Neural progenitor cell (in vitro differentiated cells): ENCODE measurements at regions not wholly inside any gene's neighbourhood (a gene's known extent, or its start where the extent isn't known, plus 50 kb on each side); places are given as distances from the start of the nearest gene placed in this dataset.
A peak's percentile ranks its signal among the peaks of the same experiment; 100 is the strongest.

ENCODE experiments used
- DNase-seq: peaks from one replicate; pipeline ENCODE4 v3.0.0-alpha.2; 2016; ENCODE audit warnings: low spot score
- H2AFZ ChIP-seq: fragments of 200-600 bp; sonication (generic); replicated peaks from 2 replicates; pipeline ENCODE4 v1.6.1; 2016; ENCODE audit warnings: antibody characterized with exemption
- H3F3A ChIP-seq: fragments of 200-600 bp; sonication (generic); 2 replicates; pipeline ENCODE4 v1.6.1; 2016; ENCODE audit warnings: antibody characterized with exemption, low read depth
- H3K27ac ChIP-seq: fragments of 200-600 bp; sonication (generic); 2 replicates; pipeline ENCODE4 v1.5.1; 2016; ENCODE audit warnings: mild to moderate bottlenecking
- H3K27me3 ChIP-seq: fragments of 200-600 bp; sonication (generic); 2 replicates; pipeline ENCODE4 v1.6.1; 2016; ENCODE audit warnings: mild to moderate bottlenecking, moderate library complexity
- H3K36me3 ChIP-seq: fragments of 200-600 bp; sonication (generic); 2 replicates; pipeline ENCODE4 v1.5.1; 2016
- H3K4me1 ChIP-seq: fragments of 200-600 bp; sonication (generic); 2 replicates; pipeline ENCODE4 v1.6.1; 2016; ENCODE audit warnings: mixed run types
- H3K4me2 ChIP-seq: fragments of 200-600 bp; sonication (generic); 2 replicates; pipeline ENCODE4 v1.6.1; 2016
- H3K4me3 ChIP-seq: fragments of 200-600 bp; sonication (generic); 2 replicates; pipeline ENCODE4 v1.5.1; 2016
- H3K79me2 ChIP-seq: fragments of 200-600 bp; sonication (generic); 2 replicates; pipeline ENCODE4 v1.6.1; 2016; ENCODE audit warnings: low read depth
- H3K9ac ChIP-seq: fragments of 200-600 bp; sonication (generic); 2 replicates; pipeline ENCODE4 v1.6.1; 2016
- H3K9me3 ChIP-seq: fragments of 200-600 bp; sonication (generic); 2 replicates; pipeline ENCODE4 v1.5.1; 2016; ENCODE audit warnings: low read depth
- H4K20me1 ChIP-seq: fragments of 200-600 bp; sonication (generic); 2 replicates; pipeline ENCODE4 v1.6.1; 2016; ENCODE audit warnings: low read depth
- H3K27ac Mint-ChIP-seq: 3 replicates; pipeline ENCODE4 v1.8.0; 2021; ENCODE audit warnings: mixed read lengths
- H3K27me3 Mint-ChIP-seq: 2 replicates; pipeline ENCODE4 v1.8.0; 2022; ENCODE audit warnings: low read depth, mild to moderate bottlenecking, inconsistent platforms, moderate library complexity, mixed read lengths; ENCODE audit not compliant: insufficient read depth
- H3K36me3 Mint-ChIP-seq: 3 replicates; pipeline ENCODE4 v1.8.0; 2021; ENCODE audit warnings: mixed read lengths
- H3K4me1 Mint-ChIP-seq: 3 replicates; pipeline ENCODE4 v1.8.0; 2021; ENCODE audit warnings: mixed read lengths
- H3K4me3 Mint-ChIP-seq: 3 replicates; pipeline ENCODE4 v1.8.0; 2021; ENCODE audit warnings: mild to moderate bottlenecking, moderate library complexity, mixed read lengths
- H3K9me3 Mint-ChIP-seq: 3 replicates; pipeline ENCODE4 v1.8.0; 2020; ENCODE audit warnings: mixed read lengths
- EZH2 ChIP-seq: fragments of 200-600 bp; sonication (generic); IDR thresholded peaks from 2 replicates; pipeline ENCODE4 v1.6.1; 2017; ENCODE audit warnings: antibody characterized with exemption, mild to moderate bottlenecking, moderate library complexity
- EZH2phosphoT487 ChIP-seq: fragments of 200-600 bp; sonication (generic); IDR thresholded peaks from 2 replicates; pipeline ENCODE4 v1.6.1; 2017; ENCODE audit warnings: antibody characterized with exemption
- TF ChIP-seq, protein P1 (sequence below): fragments of 200-600 bp; sonication (generic); IDR thresholded peaks from 2 replicates; pipeline ENCODE4 v1.5.1; 2017; ENCODE audit warnings: antibody characterized with exemption, mild to moderate bottlenecking

DNA sequence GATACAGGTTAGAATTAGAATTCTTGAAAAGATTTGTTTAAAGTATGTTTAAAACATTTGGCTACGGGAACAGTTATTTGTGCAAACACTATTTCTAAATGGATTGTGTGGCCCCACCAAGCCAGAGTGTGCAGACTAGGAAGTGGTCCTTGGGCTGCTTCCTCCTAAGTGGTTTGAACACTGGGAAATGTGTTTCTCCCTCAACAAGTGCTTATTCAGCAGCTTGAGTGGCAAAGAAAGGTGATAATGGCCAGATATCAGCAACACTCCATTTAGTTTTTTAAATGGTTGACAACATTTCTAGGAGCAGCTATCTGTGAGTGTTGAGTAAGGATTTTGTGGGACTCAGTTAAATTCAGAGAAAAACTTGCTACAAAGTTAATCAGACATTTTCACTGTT is 141.4 kb upstream of the LNX1 start:
- Histone ChIP-seq H3K79me2 (no peaks in the 10 kb centered on the region), H2AFZ (peak overlapping the region; percentile 33), H3K9me3 (no peaks in the 10 kb centered on the region), H3K4me2 (no peak overlapping the region), H3K36me3 (no peaks in the 10 kb centered on the region), H3F3A (no peaks in the 10 kb centered on the region), H3K4me1 (no peaks in the 10 kb centered on the region), H3K4me3 (no peak overlapping the region), H3K27ac (no peak overlapping the region), H3K27me3 (no peaks in the 10 kb centered on the region), H4K20me1 (no peaks in the 10 kb centered on the region), H3K9ac (no peak overlapping the region)
- H3K4me3 Mint-ChIP-seq, result no peak overlapping the region
- no peak overlapping the region for H3K27ac Mint-ChIP-seq
- no peaks in the 10 kb centered on the region for H3K36me3 Mint-ChIP-seq
- peaks cover 2% of the 10 kb centered on the region for H3K27me3 Mint-ChIP-seq
- no peak for DNase-seq
- H3K9me3 Mint-ChIP-seq, result no peaks in the 10 kb centered on the region
- no peaks in the 10 kb centered on the region for H3K4me1 Mint-ChIP-seq
- TF ChIP-seq EZH2 (no peak), EZH2phosphoT487 (no peak)
- TF ChIP-seq, protein P1, sequence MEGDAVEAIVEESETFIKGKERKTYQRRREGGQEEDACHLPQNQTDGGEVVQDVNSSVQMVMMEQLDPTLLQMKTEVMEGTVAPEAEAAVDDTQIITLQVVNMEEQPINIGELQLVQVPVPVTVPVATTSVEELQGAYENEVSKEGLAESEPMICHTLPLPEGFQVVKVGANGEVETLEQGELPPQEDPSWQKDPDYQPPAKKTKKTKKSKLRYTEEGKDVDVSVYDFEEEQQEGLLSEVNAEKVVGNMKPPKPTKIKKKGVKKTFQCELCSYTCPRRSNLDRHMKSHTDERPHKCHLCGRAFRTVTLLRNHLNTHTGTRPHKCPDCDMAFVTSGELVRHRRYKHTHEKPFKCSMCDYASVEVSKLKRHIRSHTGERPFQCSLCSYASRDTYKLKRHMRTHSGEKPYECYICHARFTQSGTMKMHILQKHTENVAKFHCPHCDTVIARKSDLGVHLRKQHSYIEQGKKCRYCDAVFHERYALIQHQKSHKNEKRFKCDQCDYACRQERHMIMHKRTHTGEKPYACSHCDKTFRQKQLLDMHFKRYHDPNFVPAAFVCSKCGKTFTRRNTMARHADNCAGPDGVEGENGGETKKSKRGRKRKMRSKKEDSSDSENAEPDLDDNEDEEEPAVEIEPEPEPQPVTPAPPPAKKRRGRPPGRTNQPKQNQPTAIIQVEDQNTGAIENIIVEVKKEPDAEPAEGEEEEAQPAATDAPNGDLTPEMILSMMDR, result no peak

- no peaks in the 10 kb centered on the region for H3K36me3 ChIP-seq
- TF ChIP-seq, protein P1, result no peak
- TF ChIP-seq EZH2phosphoT487 (no peak), EZH2 (no peak)
- H3K4me2 ChIP-seq, result no peak overlapping the region
- H3K4me3 ChIP-seq, result no peak overlapping the region
- Mint-ChIP-seq H3K4me3 (no peak overlapping the region), H3K27ac (no peak overlapping the region), H3K27me3 (peaks cover 2% of the 10 kb centered on the region), H3K36me3 (no peaks in the 10 kb centered on the region), H3K4me1 (no peaks in the 10 kb centered on the region), H3K9me3 (no peaks in the 10 kb centered on the region)
- H3F3A ChIP-seq, result no peaks in the 10 kb centered on the region
- H3K79me2 ChIP-seq, result no peaks in the 10 kb centered on the region
- H3K27me3 ChIP-seq, result no peaks in the 10 kb centered on the region
- H3K4me1 ChIP-seq, result no peaks in the 10 kb centered on the region
- no peaks in the 10 kb centered on the region for H3K9me3 ChIP-seq
- no peaks in the 10 kb centered on the region for H4K20me1 ChIP-seq
- no peak for DNase-seq
- no peak overlapping the region for H2AFZ ChIP-seq
- H3K27ac ChIP-seq, result no peak overlapping the region
- no peak overlapping the region for H3K9ac ChIP-seq
Observed at GRCh38 chr4:53730031-53730805, 138.9 kb upstream of the LNX1 start.

GRCh38 chr4:53722110-53722509 is 130.8 kb upstream of the LNX1 start:
- no peaks in the 10 kb centered on the region for H3K27me3 ChIP-seq
- H3K4me3 ChIP-seq, result no peak overlapping the region
- H3K4me3 Mint-ChIP-seq, result no peak overlapping the region
- H3K4me2 ChIP-seq, result no peak overlapping the region
- no peaks in the 10 kb centered on the region for H4K20me1 ChIP-seq
- peaks cover 2% of the 10 kb centered on the region for H3K27me3 Mint-ChIP-seq
- no peaks in the 10 kb centered on the region for H3K9me3 ChIP-seq
- no peak overlapping the region for H3K27ac ChIP-seq
- H3K79me2 ChIP-seq, result no peaks in the 10 kb centered on the region
- TF ChIP-seq EZH2phosphoT487, result no peak
- H3K36me3 Mint-ChIP-seq, result no peaks in the 10 kb centered on the region
- no peak for DNase-seq
- no peaks in the 10 kb centered on the region for H3K4me1 ChIP-seq
- H3K9ac ChIP-seq, result no peak overlapping the region
- no peaks in the 10 kb centered on the region for H3K36me3 ChIP-seq
- H2AFZ ChIP-seq, result no peak overlapping the region
- H3K9me3 Mint-ChIP-seq, result no peaks in the 10 kb centered on the region
- no peaks in the 10 kb centered on the region for H3F3A ChIP-seq
- H3K27ac Mint-ChIP-seq, result no peak overlapping the region
- no peaks in the 10 kb centered on the region for H3K4me1 Mint-ChIP-seq

DNA sequence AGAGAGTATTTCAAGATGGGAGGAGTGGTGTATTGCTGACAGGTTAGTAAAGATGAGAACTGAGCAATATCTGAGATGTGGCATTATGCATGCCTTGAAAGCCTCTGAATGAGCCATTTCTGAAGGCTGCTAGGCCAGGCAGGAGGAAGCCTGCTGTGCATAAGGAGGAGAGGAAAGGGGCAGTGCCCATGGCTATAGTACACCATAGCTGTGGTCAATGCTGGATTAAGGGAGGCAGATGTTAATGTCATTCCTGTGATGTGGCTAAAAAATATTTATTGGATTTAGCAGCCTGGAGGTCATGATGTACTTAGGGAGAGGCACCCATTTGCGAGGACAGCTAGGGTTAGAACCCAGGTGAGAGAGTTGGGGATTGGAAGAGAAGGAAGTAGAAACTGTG is 130.0 kb upstream of the LNX1 start:
- no peak for DNase-seq
- no peaks in the 10 kb centered on the region for H3K36me3 ChIP-seq
- no peak overlapping the region for H3K9ac ChIP-seq
- no peaks in the 10 kb centered on the region for H4K20me1 ChIP-seq
- no peak overlapping the region for H3K4me3 ChIP-seq
- no peak for TF ChIP-seq EZH2
- TF ChIP-seq, protein P1, result no peak
- no peak for TF ChIP-seq EZH2phosphoT487
- no peaks in the 10 kb centered on the region for H3K79me2 ChIP-seq
- no peaks in the 10 kb centered on the region for H3K4me1 Mint-ChIP-seq
- no peaks in the 10 kb centered on the region for H3F3A ChIP-seq
- no peaks in the 10 kb centered on the region for H3K9me3 Mint-ChIP-seq
- peaks cover 2% of the 10 kb centered on the region for H3K27me3 Mint-ChIP-seq
- H3K4me1 ChIP-seq, result no peaks in the 10 kb centered on the region
- no peak overlapping the region for H3K27ac ChIP-seq
- H2AFZ ChIP-seq, result no peak overlapping the region
- H3K4me2 ChIP-seq, result no peak overlapping the region
- no peaks in the 10 kb centered on the region for H3K27me3 ChIP-seq
- no peak overlapping the region for H3K27ac Mint-ChIP-seq
- H3K9me3 ChIP-seq, result no peaks in the 10 kb centered on the region
- H3K36me3 Mint-ChIP-seq, result no peaks in the 10 kb centered on the region
- H3K4me3 Mint-ChIP-seq, result no peak overlapping the region
